ENCODE measurements at regions not wholly inside any gene's neighbourhood (a gene's known extent, or its start where the extent isn't known, plus 50 kb on each side); places are given as distances from the start of the nearest gene placed in this dataset.

GRCh38 chr4:11743236-11743635, 314.5 kb upstream of the HS3ST1 start:
- Histone ChIP-seq H3K36me3 (replicated peaks in 1 of 2; ENCODE audit: control insufficient read depth in 1 of 2, insufficient read depth in 2 of 2, low read length in 2 of 2) (no peaks in the 10 kb centered on the region), H3K27ac (ENCODE audit: low read depth in 1 of 2, low read length in 2 of 2) (no peak overlapping the region), H3K27me3 (ENCODE audit: control insufficient read depth in 2 of 2, insufficient read depth in 2 of 2, low read length in 2 of 2) (no peaks in the 10 kb centered on the region), H3K79me2 (ENCODE audit: insufficient read depth, low read length) (no peaks in the 10 kb centered on the region), H4K20me1 (ENCODE audit: insufficient read depth, low read length) (no peaks in the 10 kb centered on the region), H3K4me1 (ENCODE audit: control insufficient read depth in 1 of 2, insufficient read depth in 2 of 2, low read length in 2 of 2) (no peaks in the 10 kb centered on the region), H3K9ac (ENCODE audit: insufficient read depth, low read length, poor library complexity, severe bottlenecking) (no peak overlapping the region), H3K4me3 (replicated peaks in 1 of 3; ENCODE audit: low read depth in 2 of 3, low read length in 3 of 3) (no peak overlapping the region), H3K4me2 (replicated peaks; ENCODE audit: extremely low read depth, low read length, poor library complexity, severe bottlenecking) (no peak overlapping the region), H2AFZ (ENCODE audit: insufficient read depth, low read depth, low read length, poor library complexity, severe bottlenecking) (no peak overlapping the region), H3K9me3 (replicated peaks in 1 of 2; ENCODE audit: control insufficient read depth in 1 of 2, insufficient read depth in 1 of 2, low read length in 2 of 2) (peaks cover 4% of the 10 kb centered on the region in 2 donors)
- H3K27me3 Mint-ChIP-seq (ENCODE audit: low read depth in 3 of 3): peaks cover 0 to 6% (median 0%) of the 10 kb centered on the region in 3 donors
- H3K9me3 Mint-ChIP-seq: peaks cover 2 to 8% (median 2%) of the 10 kb centered on the region in 7 donors
- H3K27ac Mint-ChIP-seq: no peak overlapping the region
- no peak for DNase-seq
- H3K36me3 Mint-ChIP-seq: no peaks in the 10 kb centered on the region
- no CpG with 5 or more reads among the region's 1 CpG for WGBS (ENCODE audit: insufficient coverage)
- H3K4me3 Mint-ChIP-seq: no peak overlapping the region
- no peaks in the 10 kb centered on the region for H3K4me1 Mint-ChIP-seq
- TF ChIP-seq CTCF (IDR thresholded peaks at IDR 0.05): no peak
- intact Hi-C loops (cut with micrococcal nuclease): no loop called here

- intact Hi-C loops (cut with micrococcal nuclease): no loop called here
- Mint-ChIP-seq H3K27me3 (ENCODE audit: low read depth in 3 of 3) (peaks cover 0 to 6% (median 0%) of the 10 kb centered on the region in 3 donors), H3K27ac (no peak overlapping the region), H3K9me3 (peaks cover 2 to 10% (median 4%) of the 10 kb centered on the region in 7 donors), H3K4me1 (no peaks in the 10 kb centered on the region), H3K4me3 (no peak overlapping the region), H3K36me3 (no peaks in the 10 kb centered on the region)
- no peaks in the 10 kb centered on the region for H3K79me2 ChIP-seq (ENCODE audit: insufficient read depth, low read length)
- H4K20me1 ChIP-seq (ENCODE audit: insufficient read depth, low read length): no peaks in the 10 kb centered on the region
- H3K9me3 ChIP-seq (replicated peaks in 1 of 2; ENCODE audit: control insufficient read depth in 1 of 2, insufficient read depth in 1 of 2, low read length in 2 of 2): peaks cover 6% of the 10 kb centered on the region in 2 donors
- H3K27me3 ChIP-seq (ENCODE audit: control insufficient read depth in 2 of 2, insufficient read depth in 2 of 2, low read length in 2 of 2): no peaks in the 10 kb centered on the region
- no peak overlapping the region for H3K4me3 ChIP-seq (replicated peaks in 1 of 3; ENCODE audit: low read depth in 2 of 3, low read length in 3 of 3)
- H3K36me3 ChIP-seq (replicated peaks in 1 of 2; ENCODE audit: control insufficient read depth in 1 of 2, insufficient read depth in 2 of 2, low read length in 2 of 2): no peaks in the 10 kb centered on the region
- no peak for DNase-seq
- no peaks in the 10 kb centered on the region for H3K4me1 ChIP-seq (ENCODE audit: control insufficient read depth in 1 of 2, insufficient read depth in 2 of 2, low read length in 2 of 2)
- TF ChIP-seq CTCF (IDR thresholded peaks at IDR 0.05): no peak
- no peak overlapping the region for H2AFZ ChIP-seq (ENCODE audit: insufficient read depth, low read depth, low read length, poor library complexity, severe bottlenecking)
- no peak overlapping the region for H3K9ac ChIP-seq (ENCODE audit: insufficient read depth, low read length, poor library complexity, severe bottlenecking)
- H3K4me2 ChIP-seq (replicated peaks; ENCODE audit: extremely low read depth, low read length, poor library complexity, severe bottlenecking): no peak overlapping the region
- no peak overlapping the region for H3K27ac ChIP-seq (ENCODE audit: low read depth in 1 of 2, low read length in 2 of 2)
- no CpG with 5 or more reads among the region's 1 CpG for WGBS (ENCODE audit: insufficient coverage)
Measured at GRCh38 chr4:11741190-11741652, 312.5 kb upstream of the HS3ST1 start.
